Astrocyte (in vitro differentiated cells and primary cell): ENCODE measurements at regions not wholly inside any gene's neighbourhood (a gene's known extent, or its start where the extent isn't known, plus 50 kb on each side); places are given as distances from the start of the nearest gene placed in this dataset.

Experiments
- CTCF ChIP-seq: IDR thresholded peaks from 2 replicates; pipeline ENCODE4 v1.5.1; 2011; ENCODE audit warnings: low read depth, mild to moderate bottlenecking, inconsistent platforms, low read length, moderate library complexity; ENCODE audit not compliant: insufficient read depth
- EZH2 ChIP-seq: IDR thresholded peaks from 2 replicates; pipeline ENCODE4 v1.6.1; 2012; ENCODE audit warnings: mild to moderate bottlenecking, low read length, inconsistent platforms; ENCODE audit not compliant: insufficient read depth

DNA sequence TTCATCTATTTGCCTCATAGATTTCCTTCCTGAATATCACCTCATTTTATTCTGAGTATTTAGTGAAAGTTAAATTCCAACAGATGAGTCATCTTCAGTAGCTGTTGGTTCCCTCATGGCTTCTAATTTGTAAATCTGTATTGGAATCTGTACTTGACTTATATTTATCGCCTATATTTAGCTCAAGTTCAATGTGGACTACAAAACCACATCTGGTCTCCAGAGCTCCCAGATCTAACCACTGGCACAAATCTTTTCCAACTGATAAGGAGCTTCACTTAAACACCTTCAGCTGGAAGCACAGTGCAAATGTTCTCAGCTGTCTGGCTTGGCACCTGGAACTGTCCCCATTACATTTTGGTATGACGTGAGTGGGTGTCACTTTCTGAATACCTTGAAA lies 82.8 kb upstream of the DSEL start:
- TF ChIP-seq CTCF (no peak), EZH2 (no peak)
